ENCODE measurements at regions not wholly inside any gene's neighbourhood (a gene's known extent, or its start where the extent isn't known, plus 50 kb on each side); places are given as distances from the start of the nearest gene placed in this dataset.
"Not testable (repeated sequence)": the region's sequence is repeated elsewhere in the genome, so short reads cannot be mapped to it uniquely, and the experiment has no call there.

DNA sequence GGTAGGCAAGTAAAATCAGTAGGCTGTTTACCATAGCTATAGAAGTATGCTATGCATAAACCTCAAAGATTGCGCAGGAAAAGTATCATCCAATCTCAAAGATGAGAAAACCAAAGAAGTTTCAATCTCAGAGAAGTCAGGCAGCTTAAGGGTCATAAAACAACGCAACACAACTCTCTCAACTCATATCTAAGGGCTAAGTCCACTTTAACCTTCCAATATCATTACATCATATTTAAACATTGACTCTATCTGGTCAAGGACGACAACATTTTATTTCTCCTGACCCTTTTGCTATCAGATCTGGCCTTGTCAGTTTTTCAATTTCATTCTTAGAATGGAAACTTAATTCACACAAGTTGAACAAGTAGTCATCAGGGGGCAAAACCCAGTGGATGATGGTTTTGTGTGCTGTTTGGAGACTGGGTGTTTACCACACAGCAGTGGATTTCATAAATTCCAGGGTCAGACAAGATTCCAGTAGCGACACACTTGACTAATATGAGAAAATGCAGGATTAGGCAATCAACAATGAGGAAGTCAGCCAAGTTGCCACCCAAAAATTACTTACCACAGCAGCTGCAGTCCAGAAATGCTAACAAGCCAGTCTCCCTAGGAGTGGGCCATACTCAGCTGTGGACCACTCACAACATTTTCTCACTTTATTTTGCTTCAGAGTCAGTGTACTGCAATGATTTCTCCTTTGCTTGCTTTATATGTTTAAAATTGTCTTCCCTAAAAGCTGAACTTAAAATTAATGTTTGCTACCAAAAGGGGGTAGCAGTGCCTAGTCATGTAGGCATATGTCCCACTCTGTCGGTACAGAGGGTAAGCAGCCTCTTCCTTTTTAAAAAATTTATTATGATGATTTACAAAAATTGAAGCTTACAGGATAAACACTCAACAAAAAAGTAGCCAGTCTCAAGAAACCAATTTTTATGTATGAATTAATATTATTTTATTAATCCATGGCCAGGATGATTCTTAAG, 131.9 kb upstream of the NBPF9 start:
- not testable (repeated sequence) for DNase-seq

DNA sequence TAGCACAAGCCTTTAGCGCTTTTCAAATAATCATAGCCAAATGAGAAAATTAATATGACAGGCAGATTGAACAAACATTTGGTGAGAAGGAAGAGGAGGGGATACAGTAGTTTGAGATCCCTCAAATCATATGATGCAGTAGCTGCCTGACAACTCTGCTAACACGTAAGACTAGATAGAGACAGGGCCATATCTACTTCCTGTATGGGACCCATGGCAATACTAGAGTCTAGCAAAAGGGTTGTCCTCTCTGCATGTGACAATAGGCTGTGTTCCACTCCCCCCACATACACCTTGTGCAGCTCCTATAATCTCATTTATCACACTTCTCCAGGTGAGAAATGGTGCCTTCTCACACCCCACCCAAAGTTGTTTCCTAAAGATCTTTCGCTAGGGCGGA, 134.2 kb upstream of the NBPF9 start:
- not testable (repeated sequence) for DNase-seq

DNA sequence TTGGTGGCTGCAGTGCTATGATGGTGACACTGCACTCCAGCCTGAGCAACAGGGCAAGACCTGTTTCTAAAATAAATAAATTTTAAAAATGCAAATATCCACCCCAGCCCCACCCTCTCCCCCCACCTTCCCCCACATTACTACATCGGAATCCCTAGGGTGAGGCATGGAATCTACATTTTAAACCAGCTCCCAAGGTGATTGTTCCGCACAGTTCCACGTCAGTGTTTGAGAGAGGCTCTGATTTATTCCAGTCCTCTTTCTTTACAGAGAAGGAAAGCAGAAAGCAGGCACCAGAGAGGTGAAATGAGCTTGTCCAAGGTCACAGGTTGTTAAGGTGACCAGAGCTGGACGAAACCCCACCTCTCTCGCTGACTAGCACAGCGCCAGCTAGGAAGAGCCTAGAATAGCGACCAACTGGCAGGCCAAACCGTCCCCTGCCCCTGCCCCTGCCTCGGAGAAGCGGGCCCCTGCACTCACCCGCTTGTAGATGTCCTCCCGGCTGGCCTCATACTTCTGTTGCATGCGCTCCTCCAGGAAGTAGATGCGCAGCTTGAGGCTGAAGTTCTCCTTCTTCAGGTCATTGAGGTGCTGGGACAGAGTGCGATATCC, 136.7 kb upstream of the NBPF9 start:
- DNase-seq, result not testable (repeated sequence)

DNA sequence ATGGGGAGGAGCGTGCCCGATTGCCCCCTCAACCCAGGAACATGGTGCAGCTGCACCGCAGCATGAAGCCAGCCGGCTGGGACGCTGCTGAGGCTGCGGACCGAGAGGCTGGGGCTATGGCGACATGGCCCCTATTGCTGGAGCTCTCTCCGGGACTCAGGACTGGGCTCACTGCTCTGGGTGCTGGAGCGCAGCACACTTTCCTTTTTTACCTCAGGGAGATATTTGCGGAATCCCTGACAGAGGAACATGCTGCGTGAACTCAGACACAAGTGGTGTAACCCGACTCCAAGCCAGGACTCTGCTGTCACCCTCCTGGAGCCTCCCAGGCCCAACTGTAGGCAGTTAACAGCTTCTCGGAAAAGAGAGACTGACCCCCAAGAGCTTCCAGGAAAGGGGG, 137.2 kb upstream of the NBPF9 start:
- DNase-seq, result not testable (repeated sequence)

DNA sequence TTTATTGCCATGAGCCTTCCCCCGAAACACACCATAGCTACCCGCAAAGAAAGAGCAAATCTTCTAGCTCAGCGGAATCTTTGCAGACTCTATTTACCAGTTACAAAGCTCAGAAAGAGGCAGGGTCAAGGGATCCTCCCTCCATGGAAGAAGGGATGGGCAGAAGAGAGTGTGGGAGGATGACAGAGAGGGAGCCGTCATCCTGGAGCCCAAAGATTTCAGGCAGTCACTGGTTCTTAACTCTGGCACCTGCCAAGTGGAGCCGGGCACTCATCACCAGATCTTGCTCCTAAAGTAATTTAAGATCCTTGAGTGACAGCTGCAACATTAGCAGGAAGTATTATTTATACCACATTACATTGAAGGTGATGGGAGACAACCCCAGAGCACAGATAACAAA, 137.9 kb upstream of the NBPF9 start:
- not testable (repeated sequence) for DNase-seq

DNA sequence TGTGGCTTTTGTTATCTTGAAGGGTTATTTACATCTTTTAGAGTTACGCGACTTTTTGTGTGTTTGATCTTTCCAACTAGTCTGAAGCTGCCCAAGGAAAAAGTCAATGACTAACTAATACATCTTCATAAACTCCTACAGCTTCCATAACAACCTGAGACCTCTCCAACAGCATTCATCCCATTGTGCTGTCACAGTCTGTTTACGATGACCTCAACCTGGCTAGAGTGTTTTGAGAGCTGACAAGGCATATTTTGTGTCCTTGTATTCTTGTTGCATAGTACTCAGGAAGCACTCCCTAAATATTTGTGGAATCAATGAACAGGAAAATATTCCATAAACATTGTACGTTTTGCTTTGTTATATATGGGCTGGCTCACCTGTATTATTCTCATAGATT, 140.2 kb upstream of the NBPF9 start:
- not testable (repeated sequence) for DNase-seq

DNA sequence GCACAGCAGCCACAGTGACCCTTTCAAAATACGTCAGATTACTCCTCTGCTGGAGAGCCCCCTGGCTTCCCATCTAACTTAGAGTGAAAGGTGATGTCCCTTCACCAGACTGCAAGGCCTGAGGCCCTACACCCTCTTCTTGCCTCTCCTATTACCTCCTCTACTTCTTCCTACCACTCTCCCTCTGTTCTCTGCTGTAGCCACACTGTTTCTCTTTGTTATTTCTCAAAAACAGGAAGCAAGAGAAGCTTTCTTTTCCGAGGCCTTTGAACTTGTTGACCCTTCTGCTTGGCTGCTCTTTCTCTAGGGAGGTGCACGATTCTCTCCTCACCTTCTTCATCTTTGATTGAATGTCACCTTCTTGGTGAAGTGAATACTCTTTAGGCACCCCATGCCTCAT, 141.3 kb upstream of the NBPF9 start:
- DNase-seq, result not testable (repeated sequence)

DNA sequence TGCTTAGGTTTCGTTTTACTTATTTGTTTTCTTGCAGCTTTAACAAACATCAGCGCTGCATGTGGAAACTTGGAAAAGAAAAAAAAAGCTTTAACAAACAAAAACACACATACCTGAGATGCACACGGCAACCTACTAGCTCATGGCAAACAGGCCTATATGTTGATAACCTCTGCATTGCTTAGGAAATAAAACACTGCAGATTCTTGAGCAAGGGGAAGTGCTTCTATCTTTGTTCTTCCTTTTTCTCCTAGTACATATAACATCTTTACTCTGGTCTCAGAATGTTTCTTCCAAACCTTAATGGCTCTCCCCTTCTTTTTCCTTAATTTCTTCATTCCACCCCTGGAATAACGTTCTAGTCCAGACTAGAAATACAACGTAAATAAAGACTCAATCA, 142.9 kb upstream of the NBPF9 start:
- DNase-seq, result not testable (repeated sequence)

DNA sequence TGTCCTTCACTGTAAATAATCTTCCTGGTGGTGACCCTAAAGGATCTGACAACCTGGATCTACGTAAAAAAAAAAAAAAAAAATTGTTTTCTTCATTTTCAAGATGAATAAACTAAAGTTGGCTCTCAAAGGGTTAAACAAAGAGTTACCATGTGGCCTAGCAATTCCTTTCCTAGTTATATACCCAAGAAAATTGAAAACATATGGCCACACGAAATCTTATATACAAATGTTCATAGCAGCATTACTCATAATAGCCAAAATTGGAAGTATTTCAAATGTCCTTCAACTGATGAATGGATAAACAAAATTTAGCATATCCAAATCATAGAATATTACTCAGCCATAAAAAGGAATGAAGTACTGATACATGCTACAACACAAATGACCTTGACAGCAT, 145.3 kb upstream of the NBPF9 start:
- not testable (repeated sequence) for DNase-seq

DNA sequence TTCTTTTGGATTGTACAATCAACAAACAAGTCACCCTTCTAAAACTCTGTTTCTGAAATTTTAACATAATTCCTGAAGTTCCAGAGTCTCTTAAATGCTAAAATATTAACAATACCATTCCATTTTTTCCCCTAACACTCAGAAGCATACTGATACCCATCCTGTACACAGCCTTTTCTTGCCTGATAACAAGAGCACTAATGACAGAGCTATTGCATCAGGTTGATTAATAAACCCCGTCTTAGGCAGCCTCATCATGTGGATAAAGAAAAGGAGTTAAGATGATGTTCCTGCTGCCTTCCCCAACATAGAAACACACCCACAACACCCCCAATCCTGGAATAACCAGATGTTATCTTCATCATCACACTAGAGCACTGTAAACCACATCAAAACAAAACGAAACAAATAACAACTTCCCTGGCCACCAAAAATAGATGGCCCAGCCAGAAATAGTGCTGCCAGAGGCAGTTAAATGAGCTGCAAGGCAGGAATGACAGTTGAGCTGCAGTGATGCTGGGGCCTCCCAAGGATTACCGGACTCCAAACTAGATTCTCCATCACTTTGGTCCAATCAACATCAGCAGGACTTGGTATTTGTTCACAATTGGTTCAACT, 146.6 kb upstream of the NBPF9 start:
- DNase-seq, result not testable (repeated sequence)

DNA sequence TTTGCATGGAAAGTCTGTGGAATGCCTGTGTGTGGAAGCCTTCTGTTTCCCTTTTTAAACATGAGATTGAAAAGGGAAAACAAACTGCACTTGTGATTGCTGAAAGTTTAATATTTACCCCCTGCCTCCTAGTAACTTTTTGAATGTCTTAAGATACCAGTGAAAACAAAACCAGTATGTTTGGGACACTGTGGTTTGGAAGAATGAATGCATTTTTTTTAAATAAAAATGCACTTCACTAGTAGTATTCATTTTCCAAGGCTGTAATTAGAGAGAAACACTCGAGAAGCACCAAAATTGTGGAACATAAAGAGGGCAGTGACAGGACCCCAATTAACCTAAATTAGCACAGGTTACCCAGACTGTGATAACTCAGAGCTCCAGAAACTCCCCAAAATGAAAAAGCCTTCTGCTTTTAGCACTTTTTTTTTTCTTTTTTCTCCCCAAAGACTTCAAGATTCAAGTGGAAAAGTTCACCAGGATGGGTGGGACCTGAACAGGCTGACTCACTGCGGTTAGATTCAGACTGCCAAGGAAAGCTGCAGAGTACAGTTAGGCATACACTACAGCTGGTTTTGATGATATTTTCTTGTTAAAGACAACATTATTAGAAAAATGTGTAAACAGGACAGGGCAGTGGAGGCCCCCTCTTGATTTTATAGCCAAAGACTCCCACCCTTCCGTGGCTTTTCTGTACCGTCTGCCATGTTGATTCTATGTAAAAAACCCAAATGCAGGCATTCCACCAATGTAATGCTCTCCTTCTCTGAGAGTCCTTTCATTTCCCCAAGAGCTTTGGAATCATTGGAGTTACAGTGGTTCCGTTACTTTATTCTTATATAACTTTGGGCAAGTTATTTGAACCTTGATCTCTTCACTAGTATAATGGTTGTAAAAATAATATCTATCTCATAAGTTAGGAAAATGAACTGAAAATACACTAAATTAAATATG, 151.8 kb upstream of the NBPF9 start:
- not testable (repeated sequence) for DNase-seq

DNA sequence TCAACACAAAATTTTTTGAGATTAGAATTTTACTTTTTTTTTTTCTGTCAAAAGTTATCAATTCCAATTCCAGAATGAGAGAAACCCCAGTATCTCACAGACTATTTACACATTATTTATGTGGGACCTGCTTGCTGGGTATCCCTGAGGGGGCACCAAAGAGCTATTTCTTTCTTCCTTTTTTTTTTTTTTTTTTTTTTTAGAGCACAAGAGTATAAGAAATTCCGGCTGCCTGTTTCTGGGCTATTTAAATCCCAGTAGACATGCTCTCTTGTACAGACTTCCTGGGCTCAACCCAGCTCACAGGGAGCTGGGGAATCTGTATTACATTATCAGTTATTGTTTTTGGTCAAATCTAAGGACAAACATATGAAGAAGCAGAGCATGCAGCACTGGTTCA, 156.9 kb upstream of the NBPF9 start:
- DNase-seq, result not testable (repeated sequence)

DNA sequence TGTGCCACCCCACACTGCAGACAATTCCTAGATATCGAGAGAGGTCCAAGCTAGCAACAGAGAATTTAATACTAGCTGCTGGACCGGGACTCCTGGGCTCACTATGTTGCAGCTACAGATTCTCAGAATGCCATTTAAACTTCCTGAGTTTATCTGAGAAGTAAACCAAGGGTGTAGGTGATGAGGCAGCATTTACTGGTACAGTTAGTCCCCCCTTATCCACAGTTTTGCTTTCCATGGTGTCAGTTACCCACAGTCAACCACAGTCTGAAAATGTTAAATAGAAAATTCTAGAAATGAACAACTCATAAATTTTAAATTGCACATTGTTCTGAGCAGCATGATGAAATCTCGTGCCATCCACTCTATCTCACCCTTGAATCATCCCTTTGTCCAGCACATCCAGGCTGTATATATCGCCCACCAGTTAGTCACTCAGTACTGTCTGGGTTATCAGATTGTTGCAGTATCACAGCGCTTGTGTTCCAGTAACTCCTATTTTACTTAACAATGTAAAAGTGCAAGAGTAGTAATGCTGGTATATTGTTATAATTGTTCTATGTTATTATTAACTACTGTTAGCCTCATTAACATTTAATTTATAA, 157.5 kb upstream of the NBPF9 start:
- not testable (repeated sequence) for DNase-seq

DNA sequence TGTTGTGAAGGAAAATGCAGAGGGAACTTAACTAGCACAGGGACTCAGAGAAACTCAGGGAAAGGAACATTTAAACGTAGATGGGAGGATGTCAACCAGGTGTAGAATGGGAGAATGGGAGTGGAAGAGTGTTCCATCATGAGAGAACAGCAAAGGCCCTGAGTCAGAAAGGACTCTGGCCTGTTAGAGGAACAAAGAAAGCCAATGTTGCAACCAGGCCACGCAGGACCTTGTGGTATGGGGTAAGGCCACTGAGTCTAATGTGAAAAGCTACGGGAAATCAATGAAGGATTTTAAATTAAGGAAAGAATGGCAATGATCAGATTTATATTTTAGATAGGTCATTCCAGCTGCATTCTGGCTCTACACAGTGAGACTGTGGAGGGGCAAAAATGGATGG, 163.9 kb upstream of the NBPF9 start:
- DNase-seq, result not testable (repeated sequence)

DNA sequence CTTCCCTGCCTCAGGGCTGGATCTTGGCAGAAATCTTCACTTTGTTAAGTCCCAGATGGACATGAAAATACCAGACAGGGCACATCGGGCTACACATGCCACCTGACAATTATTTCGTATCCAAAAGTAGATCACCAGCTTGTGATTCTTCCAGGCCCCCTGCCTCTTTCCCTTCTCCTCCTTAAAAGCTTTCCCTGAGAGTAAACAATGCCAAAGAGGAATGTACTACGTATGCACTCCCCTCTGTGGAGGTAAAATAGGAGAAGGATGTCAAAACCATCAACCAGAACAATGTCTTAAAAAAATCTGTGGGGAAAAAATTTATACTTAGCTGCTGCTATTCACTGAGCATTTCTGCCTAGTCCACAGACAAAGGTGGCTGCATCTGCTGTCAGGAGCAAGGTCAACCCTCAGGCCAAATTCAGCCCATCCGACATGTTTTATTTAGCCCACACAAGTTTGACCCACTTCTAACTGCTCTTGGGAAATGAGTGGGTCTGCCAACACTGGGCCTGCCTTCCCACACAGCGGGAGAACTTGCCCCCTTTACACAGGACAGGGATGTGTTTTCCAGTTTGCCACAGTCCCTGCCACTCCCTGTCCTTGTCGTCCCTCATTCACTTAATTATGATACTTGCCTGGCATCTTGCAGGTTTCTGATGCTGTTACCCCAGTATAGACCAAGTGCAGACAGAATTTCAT, 165.8 kb upstream of the NBPF9 start:
- DNase-seq, result not testable (repeated sequence)

DNA sequence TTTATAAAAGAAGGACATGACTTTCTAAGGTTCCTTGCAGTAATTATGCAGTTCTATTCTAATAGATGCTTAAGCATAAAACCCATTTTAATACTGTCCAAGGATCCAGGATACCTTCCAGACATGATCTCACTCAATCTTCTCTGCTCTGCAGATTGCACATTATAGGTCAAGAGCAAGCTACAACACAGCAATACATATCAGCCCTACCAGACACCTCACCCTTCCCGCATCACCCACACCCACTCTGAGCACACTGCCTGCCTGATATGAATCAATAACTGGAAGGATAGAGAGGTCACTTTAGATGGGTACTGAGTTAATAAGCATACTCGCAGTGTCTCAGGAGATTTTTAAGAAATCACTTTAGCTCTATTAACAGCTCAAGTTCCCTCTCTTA, 166.5 kb upstream of the NBPF9 start:
- DNase-seq, result not testable (repeated sequence)

DNA sequence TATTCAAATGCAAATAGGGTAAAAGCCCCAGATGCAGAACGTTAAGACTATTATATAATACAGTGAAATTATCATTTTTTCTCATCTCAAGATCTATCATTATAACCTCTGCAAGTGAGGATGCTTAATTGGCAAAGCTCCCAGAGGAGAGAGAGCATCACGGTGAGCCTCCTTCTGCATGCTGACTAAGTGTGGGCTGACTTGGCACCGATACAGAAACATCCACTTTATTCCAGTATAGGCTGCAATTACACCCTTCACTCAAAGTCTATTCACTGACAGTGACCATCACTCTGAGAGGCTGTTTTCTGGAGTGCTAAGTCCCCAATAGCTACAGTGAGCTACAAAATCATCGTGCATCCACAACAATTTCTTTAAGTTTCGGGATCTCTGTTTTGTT, 171.1 kb upstream of the NBPF9 start:
- DNase-seq, result not testable (repeated sequence)

DNA sequence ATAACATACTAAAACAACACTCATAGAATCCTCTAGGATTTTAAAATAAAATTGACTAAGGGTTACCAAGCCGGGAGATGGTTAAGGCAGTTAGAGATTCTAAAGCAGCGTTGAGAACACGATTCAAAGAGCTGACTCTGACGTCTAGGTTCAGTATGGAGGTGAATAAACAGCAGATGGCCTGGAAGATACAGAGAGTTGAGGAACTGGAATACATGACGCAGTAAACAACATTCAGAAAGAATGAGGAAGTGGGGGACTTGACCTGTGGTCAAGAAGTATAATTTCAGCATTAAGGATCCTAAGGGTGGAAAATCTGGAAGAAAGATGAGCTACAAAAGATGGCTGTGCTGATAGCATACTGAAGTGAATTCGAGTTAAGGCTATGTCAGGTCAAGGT, 172.5 kb upstream of the NBPF9 start:
- not testable (repeated sequence) for DNase-seq

DNA sequence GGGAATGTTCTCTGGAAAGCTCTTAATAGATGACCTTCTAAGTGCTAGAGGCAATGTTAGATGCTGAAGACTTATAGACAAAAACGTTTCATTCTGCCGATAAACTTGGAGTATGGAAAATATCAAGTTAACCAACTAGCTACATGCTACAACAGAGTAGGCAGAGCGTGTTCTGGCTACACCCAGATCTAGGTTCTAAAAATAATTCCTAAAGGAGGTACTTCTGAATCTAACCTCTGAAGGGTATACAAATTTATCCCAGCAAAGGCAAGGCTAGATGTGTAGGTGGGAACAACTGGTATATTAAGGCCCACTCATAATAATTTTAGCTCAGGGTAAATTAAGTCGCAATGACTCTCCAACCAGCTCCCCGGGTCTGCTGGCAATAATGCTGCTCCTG, 173.1 kb upstream of the NBPF9 start:
- DNase-seq, result not testable (repeated sequence)

DNA sequence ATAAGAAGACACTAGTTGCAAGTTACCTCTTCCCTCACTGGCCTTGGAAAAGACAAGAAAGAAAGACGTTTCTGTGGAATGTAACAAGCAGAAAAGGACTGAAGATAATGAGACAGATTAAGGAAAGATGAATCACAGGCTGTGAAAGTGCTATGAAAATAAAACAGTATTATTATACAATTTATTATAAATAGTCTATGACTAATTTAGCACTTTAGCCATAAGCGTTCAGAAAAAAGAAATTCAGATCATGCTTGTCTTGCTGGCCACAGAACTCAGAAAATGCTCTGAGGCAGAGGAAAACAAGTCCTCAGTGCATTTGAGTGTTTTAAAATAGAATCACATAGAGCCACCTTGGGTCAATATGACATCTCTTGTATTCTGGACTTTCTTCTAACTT, 174.8 kb upstream of the NBPF9 start:
- not testable (repeated sequence) for DNase-seq

DNA sequence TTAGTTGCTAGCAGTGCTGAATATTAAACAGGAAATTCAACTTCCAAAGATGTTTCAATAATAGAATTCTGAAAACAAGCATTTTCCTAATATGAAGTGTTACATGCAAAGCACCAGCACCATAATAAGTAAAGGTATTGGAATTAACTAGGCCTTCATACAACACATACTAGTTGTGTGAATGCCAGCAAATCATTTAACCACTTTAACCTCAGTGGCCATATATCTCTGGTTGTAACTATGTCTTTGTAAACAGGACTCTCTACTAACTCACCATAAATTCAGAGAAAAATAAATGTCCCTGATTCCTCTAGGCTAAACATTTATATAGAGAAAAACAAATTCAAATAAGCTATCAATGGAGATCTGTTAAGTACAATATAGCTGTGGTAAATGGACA, 175.7 kb upstream of the NBPF9 start:
- DNase-seq, result not testable (repeated sequence)

Measured in right forelimb (tissue), 1 donor.